Neural cell (in vitro differentiated cells): ENCODE measurements at regions not wholly inside any gene's neighbourhood (a gene's known extent, or its start where the extent isn't known, plus 50 kb on each side); places are given as distances from the start of the nearest gene placed in this dataset.

Experiments used
- EZH2 ChIP-seq: fragments of 200-600, 300-800 bp; shearing (Covaris generic), sonication (generic); IDR thresholded peaks from 2 replicates; pipeline ENCODE4 v1.6.1; 2014; ENCODE audit warnings: antibody characterized with exemption, low read length, borderline replicate concordance, mild to moderate bottlenecking; ENCODE audit not compliant: insufficient read depth, poor library complexity, severe bottlenecking
- MXI1 ChIP-seq: fragments of 450-650 bp; conservative IDR thresholded peaks from 2 replicates; pipeline ENCODE4 v1.6.1; 2014; ENCODE audit warnings: antibody characterized with exemption, mild to moderate bottlenecking; ENCODE audit not compliant: poor library complexity, severe bottlenecking
- RAD21 ChIP-seq: fragments of 450-650 bp; conservative IDR thresholded peaks from 2 replicates; pipeline ENCODE4 v1.6.1; 2014; ENCODE audit warnings: antibody characterized with exemption, mild to moderate bottlenecking, moderate library complexity
- SMC3 ChIP-seq: fragments of 450-650 bp; conservative IDR thresholded peaks from 2 replicates; pipeline ENCODE4 v1.6.1; 2014; ENCODE audit warnings: antibody characterized with exemption, mild to moderate bottlenecking, moderate library complexity; ENCODE audit not compliant: poor library complexity
- TF ChIP-seq, protein P1 (sequence below): fragments of 450-650 bp; IDR thresholded peaks from 2 replicates; pipeline ENCODE4 v1.5.1; 2014; ENCODE audit warnings: antibody characterized with exemption, mild to moderate bottlenecking, moderate library complexity; ENCODE audit not compliant: poor library complexity, severe bottlenecking
- TF ChIP-seq, protein P2 (sequence below): IDR thresholded peaks from 2 replicates; pipeline ENCODE4 v1.6.1; 2012; ENCODE audit warnings: borderline replicate concordance

DNA sequence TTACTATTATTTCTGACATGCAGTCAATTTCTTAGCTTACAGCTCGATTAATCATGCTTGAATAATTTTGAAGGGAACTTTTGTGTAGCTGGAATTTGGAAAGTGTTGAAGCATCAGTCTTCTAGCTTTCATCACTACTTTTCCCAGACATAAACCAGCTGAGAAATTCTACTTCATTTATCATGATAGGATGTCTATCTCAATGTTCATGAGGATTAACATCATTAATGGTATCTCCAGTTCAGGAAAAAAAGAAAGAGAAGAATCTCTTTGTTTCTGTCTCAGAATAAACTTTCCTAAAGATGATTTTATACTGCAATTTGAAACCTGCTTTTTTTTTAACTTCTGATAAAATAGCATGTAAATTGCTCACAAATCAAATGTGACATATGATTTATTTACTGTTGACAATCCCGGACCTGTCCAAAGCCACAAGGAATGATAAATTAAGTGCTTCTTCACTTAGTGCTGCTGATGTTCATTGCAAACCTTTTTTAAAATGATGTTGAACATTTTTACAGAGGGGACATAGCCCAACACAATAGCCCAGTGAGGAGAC, 412.1 kb upstream of the CLINT1 start:
- TF ChIP-seq, protein P1, sequence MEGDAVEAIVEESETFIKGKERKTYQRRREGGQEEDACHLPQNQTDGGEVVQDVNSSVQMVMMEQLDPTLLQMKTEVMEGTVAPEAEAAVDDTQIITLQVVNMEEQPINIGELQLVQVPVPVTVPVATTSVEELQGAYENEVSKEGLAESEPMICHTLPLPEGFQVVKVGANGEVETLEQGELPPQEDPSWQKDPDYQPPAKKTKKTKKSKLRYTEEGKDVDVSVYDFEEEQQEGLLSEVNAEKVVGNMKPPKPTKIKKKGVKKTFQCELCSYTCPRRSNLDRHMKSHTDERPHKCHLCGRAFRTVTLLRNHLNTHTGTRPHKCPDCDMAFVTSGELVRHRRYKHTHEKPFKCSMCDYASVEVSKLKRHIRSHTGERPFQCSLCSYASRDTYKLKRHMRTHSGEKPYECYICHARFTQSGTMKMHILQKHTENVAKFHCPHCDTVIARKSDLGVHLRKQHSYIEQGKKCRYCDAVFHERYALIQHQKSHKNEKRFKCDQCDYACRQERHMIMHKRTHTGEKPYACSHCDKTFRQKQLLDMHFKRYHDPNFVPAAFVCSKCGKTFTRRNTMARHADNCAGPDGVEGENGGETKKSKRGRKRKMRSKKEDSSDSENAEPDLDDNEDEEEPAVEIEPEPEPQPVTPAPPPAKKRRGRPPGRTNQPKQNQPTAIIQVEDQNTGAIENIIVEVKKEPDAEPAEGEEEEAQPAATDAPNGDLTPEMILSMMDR, result no peak
- TF ChIP-seq, protein P2, sequence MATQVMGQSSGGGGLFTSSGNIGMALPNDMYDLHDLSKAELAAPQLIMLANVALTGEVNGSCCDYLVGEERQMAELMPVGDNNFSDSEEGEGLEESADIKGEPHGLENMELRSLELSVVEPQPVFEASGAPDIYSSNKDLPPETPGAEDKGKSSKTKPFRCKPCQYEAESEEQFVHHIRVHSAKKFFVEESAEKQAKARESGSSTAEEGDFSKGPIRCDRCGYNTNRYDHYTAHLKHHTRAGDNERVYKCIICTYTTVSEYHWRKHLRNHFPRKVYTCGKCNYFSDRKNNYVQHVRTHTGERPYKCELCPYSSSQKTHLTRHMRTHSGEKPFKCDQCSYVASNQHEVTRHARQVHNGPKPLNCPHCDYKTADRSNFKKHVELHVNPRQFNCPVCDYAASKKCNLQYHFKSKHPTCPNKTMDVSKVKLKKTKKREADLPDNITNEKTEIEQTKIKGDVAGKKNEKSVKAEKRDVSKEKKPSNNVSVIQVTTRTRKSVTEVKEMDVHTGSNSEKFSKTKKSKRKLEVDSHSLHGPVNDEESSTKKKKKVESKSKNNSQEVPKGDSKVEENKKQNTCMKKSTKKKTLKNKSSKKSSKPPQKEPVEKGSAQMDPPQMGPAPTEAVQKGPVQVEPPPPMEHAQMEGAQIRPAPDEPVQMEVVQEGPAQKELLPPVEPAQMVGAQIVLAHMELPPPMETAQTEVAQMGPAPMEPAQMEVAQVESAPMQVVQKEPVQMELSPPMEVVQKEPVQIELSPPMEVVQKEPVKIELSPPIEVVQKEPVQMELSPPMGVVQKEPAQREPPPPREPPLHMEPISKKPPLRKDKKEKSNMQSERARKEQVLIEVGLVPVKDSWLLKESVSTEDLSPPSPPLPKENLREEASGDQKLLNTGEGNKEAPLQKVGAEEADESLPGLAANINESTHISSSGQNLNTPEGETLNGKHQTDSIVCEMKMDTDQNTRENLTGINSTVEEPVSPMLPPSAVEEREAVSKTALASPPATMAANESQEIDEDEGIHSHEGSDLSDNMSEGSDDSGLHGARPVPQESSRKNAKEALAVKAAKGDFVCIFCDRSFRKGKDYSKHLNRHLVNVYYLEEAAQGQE, result no peak
- TF ChIP-seq EZH2, result no peak
- no peak for TF ChIP-seq MXI1
- no peak for TF ChIP-seq RAD21
- TF ChIP-seq SMC3, result no peak
